ENCODE measurements at regions not wholly inside any gene's neighbourhood (a gene's known extent, or its start where the extent isn't known, plus 50 kb on each side); places are given as distances from the start of the nearest gene placed in this dataset.

- H3K9me3 Mint-ChIP-seq, result no peaks in the 10 kb centered on the region
- H3K4me1 Mint-ChIP-seq, result no peaks in the 10 kb centered on the region
- H3K27ac Mint-ChIP-seq, result no peak overlapping the region
- no peaks in the 10 kb centered on the region for H3K36me3 Mint-ChIP-seq
- no peak overlapping the region for H3K4me3 Mint-ChIP-seq
- no peak for DNase-seq
- peaks cover 5% of the 10 kb centered on the region for H3K27me3 Mint-ChIP-seq
Measured at GRCh38 chr9:17003576-17004240, 131.1 kb upstream of the CNTLN start.

GRCh38 chr9:16996901-16997491 lies 126.5 kb upstream of the BNC2 start:
- no peak overlapping the region for H3K4me3 Mint-ChIP-seq
- H3K27ac Mint-ChIP-seq, result no peak overlapping the region
- H3K27me3 Mint-ChIP-seq, result no peaks in the 10 kb centered on the region
- no peaks in the 10 kb centered on the region for H3K36me3 Mint-ChIP-seq
- H3K4me1 Mint-ChIP-seq, result no peaks in the 10 kb centered on the region
- DNase-seq, result no peak
- H3K9me3 Mint-ChIP-seq, result peaks cover 25% of the 10 kb centered on the region

GRCh38 chr9:16992138-16992537 lies 121.7 kb upstream of the BNC2 start:
- Mint-ChIP-seq H3K36me3 (no peaks in the 10 kb centered on the region), H3K9me3 (peaks cover 21% of the 10 kb centered on the region)

GRCh38 chr9:16987026-16987425 lies 116.6 kb upstream of the BNC2 start:
- no peaks in the 10 kb centered on the region for H3K27me3 Mint-ChIP-seq
- no peaks in the 10 kb centered on the region for H3K4me1 Mint-ChIP-seq
- no peak overlapping the region for H3K4me3 Mint-ChIP-seq
- H3K36me3 Mint-ChIP-seq, result no peaks in the 10 kb centered on the region
- H3K27ac Mint-ChIP-seq, result no peak overlapping the region
- peaks cover 1% of the 10 kb centered on the region for H3K9me3 Mint-ChIP-seq
- DNase-seq, result no peak

More at GRCh38 chr9:16992138-16992537, 121.7 kb upstream of the BNC2 start:
- no peak overlapping the region for H3K27ac Mint-ChIP-seq
- no peaks in the 10 kb centered on the region for H3K4me1 Mint-ChIP-seq
- H3K4me3 Mint-ChIP-seq, result no peak overlapping the region
- no peak for DNase-seq
- H3K27me3 Mint-ChIP-seq, result no peaks in the 10 kb centered on the region

- H3K4me1 Mint-ChIP-seq, result no peaks in the 10 kb centered on the region
- no peak overlapping the region for H3K27ac Mint-ChIP-seq
Measured at GRCh38 chr9:16986556-16986955, 116.1 kb upstream of the BNC2 start.

GRCh38 chr9:16985559-16986348 lies 115.3 kb upstream of the BNC2 start:
- Mint-ChIP-seq H3K9me3 (peaks cover 1% of the 10 kb centered on the region), H3K4me1 (no peaks in the 10 kb centered on the region), H3K36me3 (no peaks in the 10 kb centered on the region), H3K4me3 (no peak overlapping the region), H3K27me3 (no peaks in the 10 kb centered on the region), H3K27ac (no peak overlapping the region)
- no peak for DNase-seq

More at GRCh38 chr9:16986556-16986955, 116.1 kb upstream of the BNC2 start:
- no peak for DNase-seq
- peaks cover 1% of the 10 kb centered on the region for H3K9me3 Mint-ChIP-seq
- H3K36me3 Mint-ChIP-seq, result no peaks in the 10 kb centered on the region
- no peak overlapping the region for H3K4me3 Mint-ChIP-seq
- no peaks in the 10 kb centered on the region for H3K27me3 Mint-ChIP-seq

- Mint-ChIP-seq H3K4me1 (no peaks in the 10 kb centered on the region), H3K9me3 (peaks cover 1% of the 10 kb centered on the region), H3K36me3 (no peaks in the 10 kb centered on the region), H3K27ac (no peak overlapping the region), H3K27me3 (no peaks in the 10 kb centered on the region), H3K4me3 (no peak overlapping the region)
- DNase-seq, result no peak
Measured at GRCh38 chr9:16982780-16983310, 112.4 kb upstream of the BNC2 start.

GRCh38 chr9:16976427-16976826 lies 106.0 kb upstream of the BNC2 start:
- Mint-ChIP-seq H3K27ac (no peak overlapping the region), H3K9me3 (no peaks in the 10 kb centered on the region), H3K36me3 (no peaks in the 10 kb centered on the region), H3K4me1 (no peaks in the 10 kb centered on the region), H3K27me3 (no peaks in the 10 kb centered on the region), H3K4me3 (no peak overlapping the region)
- no peak for DNase-seq

- no peak overlapping the region for H3K27ac Mint-ChIP-seq
- no peaks in the 10 kb centered on the region for H3K9me3 Mint-ChIP-seq
- DNase-seq, result no peak
- no peaks in the 10 kb centered on the region for H3K4me1 Mint-ChIP-seq
- no peaks in the 10 kb centered on the region for H3K36me3 Mint-ChIP-seq
- no peaks in the 10 kb centered on the region for H3K27me3 Mint-ChIP-seq
- H3K4me3 Mint-ChIP-seq, result no peak overlapping the region
Measured at GRCh38 chr9:16974436-16974835, 104.0 kb upstream of the BNC2 start.

- no peaks in the 10 kb centered on the region for H3K9me3 Mint-ChIP-seq
- no peak overlapping the region for H3K4me3 Mint-ChIP-seq
- no peaks in the 10 kb centered on the region for H3K36me3 Mint-ChIP-seq
- no peak overlapping the region for H3K27ac Mint-ChIP-seq
- no peak for DNase-seq
- no peaks in the 10 kb centered on the region for H3K27me3 Mint-ChIP-seq
- H3K4me1 Mint-ChIP-seq, result no peaks in the 10 kb centered on the region
Measured at GRCh38 chr9:16970321-16970720, 99.9 kb upstream of the BNC2 start.

GRCh38 chr9:16964228-16964627 lies 93.8 kb upstream of the BNC2 start:
- no peak overlapping the region for H3K4me3 Mint-ChIP-seq
- no peak overlapping the region for H3K27ac Mint-ChIP-seq
- H3K36me3 Mint-ChIP-seq, result no peaks in the 10 kb centered on the region
- H3K4me1 Mint-ChIP-seq, result no peaks in the 10 kb centered on the region
- peaks cover 3% of the 10 kb centered on the region for H3K9me3 Mint-ChIP-seq
- DNase-seq, result no peak
- no peaks in the 10 kb centered on the region for H3K27me3 Mint-ChIP-seq

GRCh38 chr9:16960084-16960483 lies 89.6 kb upstream of the BNC2 start:
- DNase-seq, result peak; percentile 6

GRCh38 chr9:16959391-16959790 lies 88.9 kb upstream of the BNC2 start:
- no peaks in the 10 kb centered on the region for H3K4me1 Mint-ChIP-seq
- no peaks in the 10 kb centered on the region for H3K27me3 Mint-ChIP-seq
- no peaks in the 10 kb centered on the region for H3K36me3 Mint-ChIP-seq
- no peak overlapping the region for H3K27ac Mint-ChIP-seq
- peaks cover 3% of the 10 kb centered on the region for H3K9me3 Mint-ChIP-seq
- no peak overlapping the region for H3K4me3 Mint-ChIP-seq
- DNase-seq, result no peak

More at GRCh38 chr9:16960084-16960483, 89.6 kb upstream of the BNC2 start:
- H3K4me1 Mint-ChIP-seq, result no peaks in the 10 kb centered on the region
- H3K9me3 Mint-ChIP-seq, result peaks cover 3% of the 10 kb centered on the region
- H3K4me3 Mint-ChIP-seq, result no peak overlapping the region
- no peaks in the 10 kb centered on the region for H3K36me3 Mint-ChIP-seq
- H3K27ac Mint-ChIP-seq, result no peak overlapping the region
- no peaks in the 10 kb centered on the region for H3K27me3 Mint-ChIP-seq

GRCh38 chr9:16954040-16954439 lies 83.6 kb upstream of the BNC2 start:
- Mint-ChIP-seq H3K36me3 (no peaks in the 10 kb centered on the region), H3K9me3 (no peaks in the 10 kb centered on the region), H3K4me3 (no peak overlapping the region), H3K27ac (no peak overlapping the region), H3K27me3 (no peaks in the 10 kb centered on the region), H3K4me1 (no peaks in the 10 kb centered on the region)
- DNase-seq, result no peak

GRCh38 chr9:16951502-16951901 lies 81.0 kb upstream of the BNC2 start:
- Mint-ChIP-seq H3K36me3 (no peaks in the 10 kb centered on the region), H3K27ac (no peak overlapping the region), H3K4me3 (no peak overlapping the region), H3K27me3 (no peaks in the 10 kb centered on the region), H3K9me3 (no peaks in the 10 kb centered on the region), H3K4me1 (no peaks in the 10 kb centered on the region)
- DNase-seq, result no peak

All from activated naive CD8-positive, alpha-beta T cell treated with anti-CD3 and anti-CD28 coated beads for 36 hours (primary cell).